ENCODE measurements at regions not wholly inside any gene's neighbourhood (a gene's known extent, or its start where the extent isn't known, plus 50 kb on each side); places are given as distances from the start of the nearest gene placed in this dataset.
"Not testable (repeated sequence)": the region's sequence is repeated elsewhere in the genome, so short reads cannot be mapped to it uniquely, and the experiment has no call there.

GRCh38 chr7:63106506-63107388, 891.9 kb upstream of the ZNF722 start:
- TF ChIP-seq CTCF (IDR thresholded peaks at IDR 0.05; ENCODE audit: unreplicated experiment), result no peak
- Mint-ChIP-seq H3K4me3 (ENCODE audit: unreplicated experiment) (no peak overlapping the region), H3K36me3 (ENCODE audit: insufficient read depth, unreplicated experiment) (no peaks in the 10 kb centered on the region), H3K27me3 (ENCODE audit: insufficient read depth, unreplicated experiment) (no peaks in the 10 kb centered on the region), H3K9me3 (ENCODE audit: unreplicated experiment) (peaks cover 12% of the 10 kb centered on the region), H3K27ac (ENCODE audit: low read depth, unreplicated experiment) (no peak overlapping the region), H3K4me1 (ENCODE audit: insufficient read depth, unreplicated experiment) (no peaks in the 10 kb centered on the region)
- BruUV-seq (replicated peaks), result no TSS peak
- POLR2A ChIA-PET, result no interaction called here
- CTCF ChIA-PET, result no interaction called here
- DNase-seq (ENCODE audit: unreplicated experiment), result no peak
- intact Hi-C loops (cut with micrococcal nuclease), result no loop called here

- POLR2A ChIA-PET; H3K27ac Mint-ChIP-seq (ENCODE audit: low read depth, unreplicated experiment); H3K9me3 Mint-ChIP-seq (ENCODE audit: unreplicated experiment); H3K4me1 Mint-ChIP-seq (ENCODE audit: insufficient read depth, unreplicated experiment); BruUV-seq (replicated peaks); intact Hi-C loops (cut with micrococcal nuclease); CTCF ChIA-PET; H3K4me3 Mint-ChIP-seq (ENCODE audit: unreplicated experiment); H3K36me3 Mint-ChIP-seq (ENCODE audit: insufficient read depth, unreplicated experiment); DNase-seq (ENCODE audit: unreplicated experiment); H3K27me3 Mint-ChIP-seq (ENCODE audit: insufficient read depth, unreplicated experiment): not testable (repeated sequence)
Observed at GRCh38 chr7:63111511-63111910, 887.1 kb upstream of the ZNF722 start.

- BruUV-seq (replicated peaks), result no TSS peak
- Mint-ChIP-seq H3K9me3 (ENCODE audit: unreplicated experiment) (peaks cover 14% of the 10 kb centered on the region), H3K4me1 (ENCODE audit: insufficient read depth, unreplicated experiment) (no peaks in the 10 kb centered on the region), H3K4me3 (ENCODE audit: unreplicated experiment) (no peak overlapping the region), H3K27ac (ENCODE audit: low read depth, unreplicated experiment) (no peak overlapping the region), H3K36me3 (ENCODE audit: insufficient read depth, unreplicated experiment) (no peaks in the 10 kb centered on the region), H3K27me3 (ENCODE audit: insufficient read depth, unreplicated experiment) (no peaks in the 10 kb centered on the region)
- no peak for TF ChIP-seq CTCF (IDR thresholded peaks at IDR 0.05; ENCODE audit: unreplicated experiment)
- ChIA-PET CTCF (no interaction called here), POLR2A (no interaction called here)
- DNase-seq (ENCODE audit: unreplicated experiment), result no peak
- intact Hi-C loops (cut with micrococcal nuclease), result no loop called here
Observed at GRCh38 chr7:63112764-63113712, 885.6 kb upstream of the ZNF722 start.

- Mint-ChIP-seq H3K9me3 (ENCODE audit: unreplicated experiment) (peaks cover 14% of the 10 kb centered on the region), H3K4me1 (ENCODE audit: insufficient read depth, unreplicated experiment) (no peaks in the 10 kb centered on the region)
- DNase-seq (ENCODE audit: unreplicated experiment), result no peak
Observed at GRCh38 chr7:63113713-63114285, 884.9 kb upstream of the ZNF722 start.

More at GRCh38 chr7:63113713-63114285, 884.9 kb upstream of the ZNF722 start:
- no peak overlapping the region for H3K27ac Mint-ChIP-seq (ENCODE audit: low read depth, unreplicated experiment)
- POLR2A ChIA-PET, result no interaction called here
- H3K27me3 Mint-ChIP-seq (ENCODE audit: insufficient read depth, unreplicated experiment), result no peaks in the 10 kb centered on the region
- intact Hi-C loops (cut with micrococcal nuclease), result no loop called here
- BruUV-seq (replicated peaks), result no TSS peak
- H3K4me3 Mint-ChIP-seq (ENCODE audit: unreplicated experiment), result no peak overlapping the region
- TF ChIP-seq CTCF (IDR thresholded peaks at IDR 0.05; ENCODE audit: unreplicated experiment), result no peak
- no peaks in the 10 kb centered on the region for H3K36me3 Mint-ChIP-seq (ENCODE audit: insufficient read depth, unreplicated experiment)
- CTCF ChIA-PET, result no interaction called here

Measured in MCF 10A (cell line).